Mesothelial cell of epicardium (in vitro differentiated cells): ENCODE measurements at regions not wholly inside any gene's neighbourhood (a gene's known extent, or its start where the extent isn't known, plus 50 kb on each side); places are given as distances from the start of the nearest gene placed in this dataset.
"Not testable (repeated sequence)": the region's sequence is repeated elsewhere in the genome, so short reads cannot be mapped to it uniquely, and the experiment has no call there.

Experiments used
- DNase-seq, 2 experiments: peaks; one replicate each; pipeline ENCODE4 v3.0.0; 2021; ENCODE audit warnings: low spot score in 2 of 2; ENCODE audit not compliant: unreplicated experiment in 2 of 2
- H3K27ac Mint-ChIP-seq: 2 replicates; pipeline ENCODE4 v1.8.0; 2021; ENCODE audit warnings: mixed read lengths
- H3K27me3 Mint-ChIP-seq: 2 replicates; pipeline ENCODE4 v1.8.0; 2021; ENCODE audit warnings: low read depth, mixed read lengths
- H3K36me3 Mint-ChIP-seq: 2 replicates; pipeline ENCODE4 v1.8.0; 2021; ENCODE audit warnings: mixed read lengths
- H3K4me1 Mint-ChIP-seq: 2 replicates; pipeline ENCODE4 v1.8.0; 2021; ENCODE audit warnings: mixed read lengths
- H3K4me3 Mint-ChIP-seq: 2 replicates; pipeline ENCODE4 v1.8.0; 2021; ENCODE audit warnings: mild to moderate bottlenecking, moderate library complexity, mixed read lengths
- H3K9me3 Mint-ChIP-seq: 2 replicates; pipeline ENCODE4 v1.8.0; 2021; ENCODE audit warnings: mixed read lengths
- CTCF ChIP-seq: fragments of 200-600 bp; sonication (generic); IDR thresholded peaks from one replicate; pipeline ENCODE4 v1.5.0; 2021; ENCODE audit warnings: antibody characterized with exemption; ENCODE audit not compliant: unreplicated experiment

DNA sequence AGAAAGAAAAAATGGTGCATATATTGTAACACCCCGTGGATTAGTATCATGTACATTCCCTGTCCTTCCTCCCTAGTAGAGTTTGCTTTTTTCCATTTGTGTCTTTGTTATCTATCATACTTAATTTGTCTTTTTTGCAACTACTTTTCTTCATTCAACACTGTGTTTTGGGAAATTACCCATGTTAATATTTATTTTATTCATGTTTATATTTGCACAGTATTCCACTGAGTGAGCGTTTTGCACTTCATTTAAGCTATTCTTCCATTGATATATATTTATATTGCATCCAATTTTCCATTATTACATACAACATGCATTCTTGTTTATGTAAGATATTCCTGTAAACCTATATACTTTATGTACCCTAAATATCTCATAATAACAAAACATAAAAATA is 57.6 kb upstream of the FAM171A1 start:
- no peak for TF ChIP-seq CTCF
- H3K9me3 Mint-ChIP-seq, result no peaks in the 10 kb centered on the region
- no peaks in the 10 kb centered on the region for H3K36me3 Mint-ChIP-seq
- no peaks in the 10 kb centered on the region for H3K27me3 Mint-ChIP-seq
- no peak overlapping the region for H3K27ac Mint-ChIP-seq
- H3K4me1 Mint-ChIP-seq, result peaks cover 4% of the 10 kb centered on the region
- no peak for DNase-seq
- H3K4me3 Mint-ChIP-seq, result no peak overlapping the region

DNA sequence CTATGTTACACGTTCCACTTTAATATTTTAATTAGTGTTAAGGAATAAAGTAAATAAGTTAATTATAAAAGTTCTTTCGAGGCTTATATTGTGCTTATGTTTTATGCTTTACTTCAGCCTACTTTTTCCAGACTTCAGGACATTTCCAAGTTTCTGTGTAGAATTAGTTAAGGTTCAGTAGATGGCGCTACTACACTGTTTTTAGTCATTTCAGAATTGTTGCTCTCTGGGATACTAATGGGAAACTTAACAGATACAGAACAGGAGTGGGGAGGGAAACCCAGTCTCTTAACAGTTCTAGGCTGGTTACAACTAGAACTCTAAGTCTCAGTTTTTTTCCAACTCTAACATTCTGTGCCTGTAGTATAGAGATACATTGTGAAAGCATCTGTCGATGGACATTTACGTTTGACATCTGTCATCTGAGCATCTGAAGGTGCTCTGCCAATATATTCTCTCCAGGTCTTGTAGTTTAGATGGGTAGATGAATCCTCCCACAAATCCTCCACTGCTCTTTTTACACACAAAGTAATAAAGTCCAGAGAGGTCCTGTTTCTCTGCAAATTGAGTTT is 56.8 kb upstream of the FAM171A1 start:
- H3K27ac Mint-ChIP-seq, result no peak overlapping the region
- no peaks in the 10 kb centered on the region for H3K9me3 Mint-ChIP-seq
- H3K4me1 Mint-ChIP-seq, result peaks cover 4% of the 10 kb centered on the region
- H3K27me3 Mint-ChIP-seq, result no peaks in the 10 kb centered on the region
- H3K4me3 Mint-ChIP-seq, result no peak overlapping the region
- TF ChIP-seq CTCF, result peak; percentile 38
- H3K36me3 Mint-ChIP-seq, result no peaks in the 10 kb centered on the region
- no peak for DNase-seq

GRCh38 chr10:15426558-15426957 is 55.5 kb upstream of the FAM171A1 start:
- Mint-ChIP-seq H3K36me3 (no peaks in the 10 kb centered on the region), H3K9me3 (peaks cover 4% of the 10 kb centered on the region)

GRCh38 chr10:15426115-15426514 is 55.0 kb upstream of the FAM171A1 start:
- no peak overlapping the region for H3K4me3 Mint-ChIP-seq
- no peak for DNase-seq
- no peaks in the 10 kb centered on the region for H3K36me3 Mint-ChIP-seq
- peaks cover 4% of the 10 kb centered on the region for H3K9me3 Mint-ChIP-seq
- TF ChIP-seq CTCF, result no peak
- no peak overlapping the region for H3K27ac Mint-ChIP-seq
- H3K4me1 Mint-ChIP-seq, result no peaks in the 10 kb centered on the region
- H3K27me3 Mint-ChIP-seq, result no peaks in the 10 kb centered on the region

More at GRCh38 chr10:15426558-15426957, 55.5 kb upstream of the FAM171A1 start:
- no peak for TF ChIP-seq CTCF
- no peaks in the 10 kb centered on the region for H3K27me3 Mint-ChIP-seq
- no peaks in the 10 kb centered on the region for H3K4me1 Mint-ChIP-seq
- H3K27ac Mint-ChIP-seq, result no peak overlapping the region
- no peak overlapping the region for H3K4me3 Mint-ChIP-seq
- DNase-seq, result no peak

DNA sequence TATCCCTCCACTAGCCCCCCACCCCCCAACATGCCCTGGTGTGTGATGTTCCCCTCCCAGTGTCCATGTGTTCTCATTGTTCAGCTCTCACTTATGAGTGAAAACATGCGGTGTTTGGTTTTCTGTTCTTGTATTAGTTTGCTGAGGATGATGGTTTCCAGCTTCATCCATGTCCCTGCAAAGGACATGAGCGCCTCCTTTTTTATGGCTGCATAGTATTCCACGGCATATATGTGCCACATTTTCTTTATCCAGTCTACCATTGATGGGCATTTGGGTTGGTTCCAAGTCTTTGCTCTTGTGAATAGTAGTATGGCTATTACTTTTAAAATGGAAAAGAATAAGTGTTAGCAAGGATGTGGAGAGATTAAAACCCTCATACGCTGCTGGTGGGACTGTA is 50.8 kb upstream of the FAM171A1 start:
- H3K4me1 Mint-ChIP-seq, H3K4me3 Mint-ChIP-seq, H3K27ac Mint-ChIP-seq, H3K9me3 Mint-ChIP-seq, DNase-seq, H3K27me3 Mint-ChIP-seq, H3K36me3 Mint-ChIP-seq: not testable (repeated sequence)
